OCI-LY1 (cell line): ENCODE measurements at regions not wholly inside any gene's neighbourhood (a gene's known extent, or its start where the extent isn't known, plus 50 kb on each side); places are given as distances from the start of the nearest gene placed in this dataset.

ENCODE experiments used
- CTCF ChIP-seq: fragments of 200-600 bp; sonication (generic), shearing (Covaris generic); IDR thresholded peaks from 2 replicates; pipeline ENCODE4 v1.5.1; 2017; ENCODE audit warnings: mild to moderate bottlenecking, antibody characterized with exemption, low read length, moderate library complexity, mixed read lengths
- EZH2 ChIP-seq: fragments of 200-600 bp; sonication (generic), shearing (Covaris generic); IDR thresholded peaks from 2 replicates; pipeline ENCODE4 v1.8.0; 2017; ENCODE audit warnings: borderline replicate concordance, mixed run types, mild to moderate bottlenecking, antibody characterized with exemption, low read length, moderate library complexity, mixed read lengths

- TF ChIP-seq CTCF (peak; percentile 67), EZH2 (no peak)
Measured at GRCh38 chr10:111360260-111360925, 283.6 kb downstream of the ADRA2A start.
